Transverse colon (tissue), 4 donors: ENCODE measurements at regions not wholly inside any gene's neighbourhood (a gene's known extent, or its start where the extent isn't known, plus 50 kb on each side); places are given as distances from the start of the nearest gene placed in this dataset.

Experiments used
- DNase-seq: peaks from one replicate; pipeline ENCODE4 v3.0.0-alpha.2; 2019
- H3K27ac ChIP-seq, 4 donors: fragments of 200-600 bp; sonication (generic); 2 replicates each; pipeline ENCODE4 v1.5.1; 2016 to 2018; ENCODE audit warnings: inconsistent platforms in 4 of 4
- H3K27me3 ChIP-seq: fragments of 200-600 bp; sonication (generic); 2 replicates; pipeline ENCODE4 v1.5.1; 2017; ENCODE audit warnings: inconsistent platforms
- H3K36me3 ChIP-seq, 4 donors: fragments of 200-600 bp; sonication (generic); 2 replicates each; pipeline ENCODE4 v1.5.1; 2017 to 2019; ENCODE audit warnings: inconsistent platforms in 4 of 4
- H3K4me1 ChIP-seq, 4 donors: fragments of 200-600 bp; sonication (generic); 2 replicates each; pipeline ENCODE4 v1.5.1; 2017 to 2020; ENCODE audit warnings: inconsistent platforms in 4 of 4
- H3K4me3 ChIP-seq, 4 donors: fragments of 200-600 bp; sonication (generic); 1 replicate in 1 of 4; 2 replicates in 3 of 4; pipeline versions ENCODE4 v1.5.1 to v1.6.1; 2017 to 2019; ENCODE audit warnings: inconsistent platforms in 4 of 4
- H3K9me3 ChIP-seq, 2 donors: fragments of 200-600 bp; sonication (generic); 2 replicates each; pipeline ENCODE4 v1.5.1; 2017 to 2019; ENCODE audit warnings: inconsistent platforms in 2 of 2
- CTCF ChIP-seq, 5 experiments: fragments of 200-600 bp in 3 of 5; fragments of 450-650 bp in 2 of 5; sonication (generic) in 3 of 5; IDR thresholded peaks; 1 replicate in 2 of 5; 2 replicates in 3 of 5; pipeline ENCODE4 v1.5.1; 2016 to 2017; ENCODE audit warnings: antibody characterized with exemption in 5 of 5, inconsistent platforms in 3 of 5, mild to moderate bottlenecking in 2 of 5, moderate library complexity in 1 of 5
- EP300 ChIP-seq: sonication (generic); formaldehyde crosslinking; IDR thresholded peaks from one replicate; pipeline ENCODE4 v1.6.1; 2017; ENCODE audit warnings: antibody characterized with exemption, low read depth
- POLR2A ChIP-seq: fragments of 450-650 bp; IDR thresholded peaks from one replicate; pipeline ENCODE4 v1.6.1; 2016; ENCODE audit warnings: antibody characterized with exemption, mild to moderate bottlenecking, moderate library complexity
- POLR2AphosphoS5 ChIP-seq, 3 donors: sonication (generic); formaldehyde crosslinking; IDR thresholded peaks; one replicate each; pipeline ENCODE4 v1.6.1; 2016; ENCODE audit warnings: antibody characterized with exemption in 3 of 3
- WGBS, 2 donors: methylation state at CpG; one replicate each; pipeline ENCODE4 v1.1.5; 2018; ENCODE audit warnings: low coverage in 1 of 2; 5-methylcytosine and 5-hydroxymethylcytosine counted together
- in situ Hi-C, 4 donors: fragments of 200-750 bp; cut with MboI; loops; one replicate each; pipeline versions ENCODE4 v1.15.0 to v1.15.1; 2017; ENCODE audit warnings: low sequenced_read_pairs in 3 of 4, low pct_ligation_motif_present in 1 of 4, low pct_unique_long_range_greater_than_20kb in 1 of 4
- intact Hi-C: fragments of 100-400 bp; cut with DNase I; formaldehyde crosslinking; loops from one replicate; pipeline ENCODE4 v1.15.1; 2023; ENCODE audit warnings: low total_unique reads

GRCh38 chr4:135510582-135510981, 1309.0 kb upstream of the PABPC4L start:
- intact Hi-C loops = no loop called here

GRCh38 chr4:135508006-135508714, 1306.6 kb upstream of the PABPC4L start:
- intact Hi-C loops (no loop called here), in situ Hi-C loops (no loop called here)
- Histone ChIP-seq H3K9me3 (no peaks in the 10 kb centered on the region), H3K4me3 (no peak overlapping the region), H3K27me3 (no peaks in the 10 kb centered on the region), H3K36me3 (no peaks in the 10 kb centered on the region), H3K27ac (no peak overlapping the region), H3K4me1 (no peaks in the 10 kb centered on the region)
- DNase-seq = no peak
- 58 to 60% methylated on average over 3 to 4 of the region's 4 CpGs for WGBS, 2 donors
- TF ChIP-seq POLR2A = no peak
- no peak for TF ChIP-seq CTCF (IDR thresholded peaks at IDR 0.05)
- TF ChIP-seq POLR2AphosphoS5 (IDR thresholded peaks at IDR 0.05) = no peak
- TF ChIP-seq EP300 = no peak

More at GRCh38 chr4:135510582-135510981, 1309.0 kb upstream of the PABPC4L start:
- WGBS, 2 donors = 63 to 82% methylated on average over 1 of the region's 1 CpG
- Histone ChIP-seq H3K9me3 (no peaks in the 10 kb centered on the region), H3K36me3 (no peaks in the 10 kb centered on the region), H3K27ac (no peak overlapping the region), H3K27me3 (no peaks in the 10 kb centered on the region), H3K4me3 (no peak overlapping the region), H3K4me1 (no peaks in the 10 kb centered on the region)
- TF ChIP-seq EP300 (no peak), POLR2A (no peak), POLR2AphosphoS5 (IDR thresholded peaks at IDR 0.05) (no peak), CTCF (IDR thresholded peaks at IDR 0.05) (no peak)
- no peak for DNase-seq
- in situ Hi-C loops = no loop called here

GRCh38 chr4:135497563-135498152, 1296.1 kb upstream of the PABPC4L start:
- no peak overlapping the region for H3K4me3 ChIP-seq
- H3K9me3 ChIP-seq = no peaks in the 10 kb centered on the region
- TF ChIP-seq POLR2A = no peak
- no peak for TF ChIP-seq EP300
- TF ChIP-seq POLR2AphosphoS5 (IDR thresholded peaks at IDR 0.05) = no peak
- TF ChIP-seq CTCF (IDR thresholded peaks at IDR 0.05) = no peak
- WGBS, 2 donors = 64% methylated on average over 1 of the region's 1 CpG; no CpG with 5 or more reads in 1 of the 2 donors
- intact Hi-C loops (loop anchor here (5.0 kb wide), 1 partner anchor 910 kb away; no protein-coding TSS in a partner anchor), in situ Hi-C loops (no loop called here)
- H3K27ac ChIP-seq = no peak overlapping the region
- no peak for DNase-seq
- H3K4me1 ChIP-seq = no peaks in the 10 kb centered on the region
- H3K27me3 ChIP-seq = no peaks in the 10 kb centered on the region
- no peaks in the 10 kb centered on the region for H3K36me3 ChIP-seq

GRCh38 chr4:135492439-135492838, 1290.8 kb upstream of the PABPC4L start:
- Histone ChIP-seq H3K27me3 (no peaks in the 10 kb centered on the region), H3K27ac (no peak overlapping the region), H3K9me3 (no peaks in the 10 kb centered on the region), H3K4me3 (no peak overlapping the region), H3K36me3 (no peaks in the 10 kb centered on the region), H3K4me1 (no peaks in the 10 kb centered on the region)
- 66 to 90% methylated on average over 2 of the region's 2 CpGs for WGBS, 2 donors
- intact Hi-C loops = no loop called here
- DNase-seq = no peak
- no peak for TF ChIP-seq EP300
- TF ChIP-seq CTCF (IDR thresholded peaks at IDR 0.05) = no peak
- TF ChIP-seq POLR2AphosphoS5 (IDR thresholded peaks at IDR 0.05) = no peak
- TF ChIP-seq POLR2A = no peak
- in situ Hi-C loops = no loop called here
